C4-2B (cell line): ENCODE measurements at regions not wholly inside any gene's neighbourhood (a gene's known extent, or its start where the extent isn't known, plus 50 kb on each side); places are given as distances from the start of the nearest gene placed in this dataset.

Experiments
- ZFX ChIP-seq: fragments of 450-650 bp; IDR thresholded peaks from 2 replicates; pipeline ENCODE4 v1.6.1; 2017
- TF ChIP-seq, protein P1 (sequence below): fragments of 450-650 bp; conservative IDR thresholded peaks from 2 replicates; pipeline ENCODE4 v1.5.1; 2017; ENCODE audit warnings: mild to moderate bottlenecking

DNA sequence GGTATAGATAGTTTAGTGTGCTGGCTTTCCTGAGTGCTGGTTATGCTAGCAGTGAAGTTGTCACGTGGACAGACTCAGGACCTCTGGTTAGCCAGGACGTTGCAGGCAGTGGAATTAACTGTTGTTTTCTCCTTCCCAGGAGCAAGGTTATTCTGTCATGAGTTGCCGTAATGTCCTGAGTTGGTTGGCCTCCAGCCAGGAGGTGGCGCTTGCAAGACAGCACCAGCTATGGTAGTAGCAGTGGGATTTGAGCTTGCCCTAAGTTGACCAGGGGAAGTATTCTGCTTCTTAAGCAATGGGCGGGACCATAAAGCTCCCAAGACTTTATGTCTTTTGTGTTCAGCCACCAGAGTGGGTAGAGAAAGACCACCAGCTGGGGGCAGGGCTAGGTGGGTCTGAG is 240.7 kb upstream of the DNAJC19 start:
- TF ChIP-seq, protein P1, sequence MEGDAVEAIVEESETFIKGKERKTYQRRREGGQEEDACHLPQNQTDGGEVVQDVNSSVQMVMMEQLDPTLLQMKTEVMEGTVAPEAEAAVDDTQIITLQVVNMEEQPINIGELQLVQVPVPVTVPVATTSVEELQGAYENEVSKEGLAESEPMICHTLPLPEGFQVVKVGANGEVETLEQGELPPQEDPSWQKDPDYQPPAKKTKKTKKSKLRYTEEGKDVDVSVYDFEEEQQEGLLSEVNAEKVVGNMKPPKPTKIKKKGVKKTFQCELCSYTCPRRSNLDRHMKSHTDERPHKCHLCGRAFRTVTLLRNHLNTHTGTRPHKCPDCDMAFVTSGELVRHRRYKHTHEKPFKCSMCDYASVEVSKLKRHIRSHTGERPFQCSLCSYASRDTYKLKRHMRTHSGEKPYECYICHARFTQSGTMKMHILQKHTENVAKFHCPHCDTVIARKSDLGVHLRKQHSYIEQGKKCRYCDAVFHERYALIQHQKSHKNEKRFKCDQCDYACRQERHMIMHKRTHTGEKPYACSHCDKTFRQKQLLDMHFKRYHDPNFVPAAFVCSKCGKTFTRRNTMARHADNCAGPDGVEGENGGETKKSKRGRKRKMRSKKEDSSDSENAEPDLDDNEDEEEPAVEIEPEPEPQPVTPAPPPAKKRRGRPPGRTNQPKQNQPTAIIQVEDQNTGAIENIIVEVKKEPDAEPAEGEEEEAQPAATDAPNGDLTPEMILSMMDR, result no peak
- TF ChIP-seq ZFX, result no peak
